SK-N-SH (cell line): ENCODE measurements at regions not wholly inside any gene's neighbourhood (a gene's known extent, or its start where the extent isn't known, plus 50 kb on each side); places are given as distances from the start of the nearest gene placed in this dataset.

Source experiments
- EZH2phosphoT487 ChIP-seq: fragments of 200-600 bp; sonication (generic); IDR thresholded peaks from 2 replicates; pipeline ENCODE4 v1.6.1; 2017; ENCODE audit warnings: low read depth, mixed run types, mild to moderate bottlenecking, antibody characterized with exemption, moderate library complexity, borderline replicate concordance
- FOXJ3 ChIP-seq: sonication (generic); formaldehyde crosslinking; IDR thresholded peaks from 2 replicates; pipeline ENCODE4 v1.5.1; 2020; ENCODE audit warnings: mild to moderate bottlenecking, missing genetic modification reagents
- GABPA ChIP-seq: IDR thresholded peaks from 2 replicates; pipeline ENCODE4 v1.4.0; 2012; ENCODE audit warnings: low read depth, mild to moderate bottlenecking
- NRF1 ChIP-seq: IDR thresholded peaks from 2 replicates; pipeline ENCODE4 v1.6.1; 2012; ENCODE audit warnings: low read depth, mild to moderate bottlenecking, low read length
- RAD21 ChIP-seq: IDR thresholded peaks from 2 replicates; pipeline ENCODE4 v1.6.1; 2012; ENCODE audit warnings: mild to moderate bottlenecking, low read length
- RFX5 ChIP-seq: IDR thresholded peaks from 2 replicates; pipeline ENCODE4 v1.6.1; 2012; ENCODE audit warnings: mild to moderate bottlenecking, improper control_type of control experiment, low read length
- RXRA ChIP-seq: IDR thresholded peaks from 2 replicates; pipeline ENCODE4 v1.4.0; 2012; ENCODE audit warnings: low read depth, mild to moderate bottlenecking, borderline replicate concordance
- SMC3 ChIP-seq: IDR thresholded peaks from 2 replicates; pipeline ENCODE4 v1.6.1; 2012; ENCODE audit warnings: low read depth, low read length, improper control_type of control experiment
- YY1 ChIP-seq: IDR thresholded peaks from 2 replicates; pipeline ENCODE4 v1.4.0; 2012; ENCODE audit warnings: low read depth, mild to moderate bottlenecking
- TF ChIP-seq, protein P1 (sequence below): fragments of 200-600 bp; sonication (generic); IDR thresholded peaks from 2 replicates; pipeline ENCODE4 v1.6.1; 2017; ENCODE audit warnings: antibody characterized with exemption, mild to moderate bottlenecking, moderate library complexity
- TF ChIP-seq, protein P2 (sequence below): IDR thresholded peaks from 2 replicates; pipeline ENCODE4; 2012
- TF ChIP-seq, protein P3 (sequence below): IDR thresholded peaks from 2 replicates; pipeline ENCODE4 v1.6.1; 2012; ENCODE audit warnings: mild to moderate bottlenecking, low read depth, low read length, moderate library complexity
- TF ChIP-seq, protein P4 (sequence below): IDR thresholded peaks from 2 replicates; pipeline ENCODE4 v1.4.0; 2012; ENCODE audit warnings: low read depth, borderline replicate concordance
- TF ChIP-seq, protein P5 (sequence below): IDR thresholded peaks from 2 replicates; pipeline ENCODE4 v1.4.0; 2012; ENCODE audit warnings: low read depth

DNA sequence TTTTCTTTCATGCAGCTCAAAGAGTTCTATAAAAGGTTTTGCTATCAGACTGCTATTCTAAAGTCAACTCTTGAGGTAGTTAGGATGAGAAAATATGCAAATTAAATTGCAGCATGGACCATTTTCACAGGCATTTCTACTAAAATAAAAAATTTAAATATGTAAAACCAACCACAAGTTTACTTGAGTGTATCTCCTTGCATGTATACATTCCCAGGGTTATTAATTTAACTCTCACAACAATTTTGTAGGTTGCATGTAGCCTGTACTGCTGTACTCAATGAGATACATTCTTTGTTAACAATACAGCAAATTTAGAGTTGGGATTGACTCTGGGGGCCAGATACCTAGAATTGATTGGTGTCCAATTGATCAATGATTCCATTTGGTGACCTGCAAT is 265.8 kb downstream of the MED10 start:
- TF ChIP-seq, protein P1, sequence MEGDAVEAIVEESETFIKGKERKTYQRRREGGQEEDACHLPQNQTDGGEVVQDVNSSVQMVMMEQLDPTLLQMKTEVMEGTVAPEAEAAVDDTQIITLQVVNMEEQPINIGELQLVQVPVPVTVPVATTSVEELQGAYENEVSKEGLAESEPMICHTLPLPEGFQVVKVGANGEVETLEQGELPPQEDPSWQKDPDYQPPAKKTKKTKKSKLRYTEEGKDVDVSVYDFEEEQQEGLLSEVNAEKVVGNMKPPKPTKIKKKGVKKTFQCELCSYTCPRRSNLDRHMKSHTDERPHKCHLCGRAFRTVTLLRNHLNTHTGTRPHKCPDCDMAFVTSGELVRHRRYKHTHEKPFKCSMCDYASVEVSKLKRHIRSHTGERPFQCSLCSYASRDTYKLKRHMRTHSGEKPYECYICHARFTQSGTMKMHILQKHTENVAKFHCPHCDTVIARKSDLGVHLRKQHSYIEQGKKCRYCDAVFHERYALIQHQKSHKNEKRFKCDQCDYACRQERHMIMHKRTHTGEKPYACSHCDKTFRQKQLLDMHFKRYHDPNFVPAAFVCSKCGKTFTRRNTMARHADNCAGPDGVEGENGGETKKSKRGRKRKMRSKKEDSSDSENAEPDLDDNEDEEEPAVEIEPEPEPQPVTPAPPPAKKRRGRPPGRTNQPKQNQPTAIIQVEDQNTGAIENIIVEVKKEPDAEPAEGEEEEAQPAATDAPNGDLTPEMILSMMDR: no peak
- TF ChIP-seq RAD21 (no peak), FOXJ3 (CRISPR knock-in tag) (no peak), RFX5 (no peak), NRF1 (no peak), RXRA (no peak), YY1 (no peak), SMC3 (no peak), EZH2phosphoT487 (no peak), GABPA (no peak)
- TF ChIP-seq, protein P2, sequence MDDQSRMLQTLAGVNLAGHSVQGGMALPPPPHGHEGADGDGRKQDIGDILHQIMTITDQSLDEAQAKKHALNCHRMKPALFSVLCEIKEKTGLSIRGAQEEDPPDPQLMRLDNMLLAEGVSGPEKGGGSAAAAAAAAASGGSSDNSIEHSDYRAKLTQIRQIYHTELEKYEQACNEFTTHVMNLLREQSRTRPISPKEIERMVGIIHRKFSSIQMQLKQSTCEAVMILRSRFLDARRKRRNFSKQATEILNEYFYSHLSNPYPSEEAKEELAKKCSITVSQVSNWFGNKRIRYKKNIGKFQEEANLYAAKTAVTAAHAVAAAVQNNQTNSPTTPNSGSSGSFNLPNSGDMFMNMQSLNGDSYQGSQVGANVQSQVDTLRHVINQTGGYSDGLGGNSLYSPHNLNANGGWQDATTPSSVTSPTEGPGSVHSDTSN: no peak
- TF ChIP-seq, protein P3, sequence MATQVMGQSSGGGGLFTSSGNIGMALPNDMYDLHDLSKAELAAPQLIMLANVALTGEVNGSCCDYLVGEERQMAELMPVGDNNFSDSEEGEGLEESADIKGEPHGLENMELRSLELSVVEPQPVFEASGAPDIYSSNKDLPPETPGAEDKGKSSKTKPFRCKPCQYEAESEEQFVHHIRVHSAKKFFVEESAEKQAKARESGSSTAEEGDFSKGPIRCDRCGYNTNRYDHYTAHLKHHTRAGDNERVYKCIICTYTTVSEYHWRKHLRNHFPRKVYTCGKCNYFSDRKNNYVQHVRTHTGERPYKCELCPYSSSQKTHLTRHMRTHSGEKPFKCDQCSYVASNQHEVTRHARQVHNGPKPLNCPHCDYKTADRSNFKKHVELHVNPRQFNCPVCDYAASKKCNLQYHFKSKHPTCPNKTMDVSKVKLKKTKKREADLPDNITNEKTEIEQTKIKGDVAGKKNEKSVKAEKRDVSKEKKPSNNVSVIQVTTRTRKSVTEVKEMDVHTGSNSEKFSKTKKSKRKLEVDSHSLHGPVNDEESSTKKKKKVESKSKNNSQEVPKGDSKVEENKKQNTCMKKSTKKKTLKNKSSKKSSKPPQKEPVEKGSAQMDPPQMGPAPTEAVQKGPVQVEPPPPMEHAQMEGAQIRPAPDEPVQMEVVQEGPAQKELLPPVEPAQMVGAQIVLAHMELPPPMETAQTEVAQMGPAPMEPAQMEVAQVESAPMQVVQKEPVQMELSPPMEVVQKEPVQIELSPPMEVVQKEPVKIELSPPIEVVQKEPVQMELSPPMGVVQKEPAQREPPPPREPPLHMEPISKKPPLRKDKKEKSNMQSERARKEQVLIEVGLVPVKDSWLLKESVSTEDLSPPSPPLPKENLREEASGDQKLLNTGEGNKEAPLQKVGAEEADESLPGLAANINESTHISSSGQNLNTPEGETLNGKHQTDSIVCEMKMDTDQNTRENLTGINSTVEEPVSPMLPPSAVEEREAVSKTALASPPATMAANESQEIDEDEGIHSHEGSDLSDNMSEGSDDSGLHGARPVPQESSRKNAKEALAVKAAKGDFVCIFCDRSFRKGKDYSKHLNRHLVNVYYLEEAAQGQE: no peak
- TF ChIP-seq, protein P4, sequence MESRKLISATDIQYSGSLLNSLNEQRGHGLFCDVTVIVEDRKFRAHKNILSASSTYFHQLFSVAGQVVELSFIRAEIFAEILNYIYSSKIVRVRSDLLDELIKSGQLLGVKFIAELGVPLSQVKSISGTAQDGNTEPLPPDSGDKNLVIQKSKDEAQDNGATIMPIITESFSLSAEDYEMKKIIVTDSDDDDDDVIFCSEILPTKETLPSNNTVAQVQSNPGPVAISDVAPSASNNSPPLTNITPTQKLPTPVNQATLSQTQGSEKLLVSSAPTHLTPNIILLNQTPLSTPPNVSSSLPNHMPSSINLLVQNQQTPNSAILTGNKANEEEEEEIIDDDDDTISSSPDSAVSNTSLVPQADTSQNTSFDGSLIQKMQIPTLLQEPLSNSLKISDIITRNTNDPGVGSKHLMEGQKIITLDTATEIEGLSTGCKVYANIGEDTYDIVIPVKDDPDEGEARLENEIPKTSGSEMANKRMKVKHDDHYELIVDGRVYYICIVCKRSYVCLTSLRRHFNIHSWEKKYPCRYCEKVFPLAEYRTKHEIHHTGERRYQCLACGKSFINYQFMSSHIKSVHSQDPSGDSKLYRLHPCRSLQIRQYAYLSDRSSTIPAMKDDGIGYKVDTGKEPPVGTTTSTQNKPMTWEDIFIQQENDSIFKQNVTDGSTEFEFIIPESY: no peak
- TF ChIP-seq, protein P5, sequence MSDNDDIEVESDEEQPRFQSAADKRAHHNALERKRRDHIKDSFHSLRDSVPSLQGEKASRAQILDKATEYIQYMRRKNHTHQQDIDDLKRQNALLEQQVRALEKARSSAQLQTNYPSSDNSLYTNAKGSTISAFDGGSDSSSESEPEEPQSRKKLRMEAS: no peak
